ENCODE measurements at regions not wholly inside any gene's neighbourhood (a gene's known extent, or its start where the extent isn't known, plus 50 kb on each side); places are given as distances from the start of the nearest gene placed in this dataset.

- TF ChIP-seq CTCF (IDR thresholded peaks at IDR 0.05), result no peak
These were observed 878.5 kb upstream of the ANO3 start for GRCh38 chr11:25453471-25453870.

GRCh38 chr11:25456211-25456610, 875.7 kb upstream of the ANO3 start:
- TF ChIP-seq CTCF (IDR thresholded peaks at IDR 0.05), result no peak

- TF ChIP-seq CTCF (IDR thresholded peaks at IDR 0.05), result no peak
These were observed 847.9 kb upstream of the ANO3 start for GRCh38 chr11:25483915-25484635.

GRCh38 chr11:25485315-25485714, 846.6 kb upstream of the ANO3 start:
- TF ChIP-seq CTCF (IDR thresholded peaks at IDR 0.05), result no peak

- no peak for TF ChIP-seq CTCF (IDR thresholded peaks at IDR 0.05)
These were observed 816.4 kb upstream of the ANO3 start for GRCh38 chr11:25515576-25515975.

- TF ChIP-seq CTCF (IDR thresholded peaks at IDR 0.05), result no peak
These were observed 811.5 kb upstream of the ANO3 start for GRCh38 chr11:25520459-25520858.

GRCh38 chr11:25527841-25528240, 804.1 kb upstream of the ANO3 start:
- no peak for TF ChIP-seq CTCF (IDR thresholded peaks at IDR 0.05)

GRCh38 chr11:25529572-25529971, 802.4 kb upstream of the ANO3 start:
- no peak for TF ChIP-seq CTCF (IDR thresholded peaks at IDR 0.05)
